Stimulated activated CD4-positive, alpha-beta T cell treated with anti-CD3 and anti-CD28 coated beads, TNF-alpha, amount 100 ng/mL, for 24 hours (primary cell): ENCODE measurements at regions not wholly inside any gene's neighbourhood (a gene's known extent, or its start where the extent isn't known, plus 50 kb on each side); places are given as distances from the start of the nearest gene placed in this dataset.
"Not testable (repeated sequence)": the region's sequence is repeated elsewhere in the genome, so short reads cannot be mapped to it uniquely, and the experiment has no call there.

Experiments used
- DNase-seq, 3 experiments: peaks; one replicate each; pipeline ENCODE4 v3.0.0-alpha.2; 2020; ENCODE audit warnings: low read depth in 3 of 3

GRCh38 chr1:78715181-78715661, 65.6 kb downstream of the IFI44 start:
- DNase-seq: no peak

- DNase-seq: no peak
Measured at GRCh38 chr1:78716186-78716585, 66.6 kb downstream of the IFI44 start.

- DNase-seq: no peak
Measured at GRCh38 chr1:78718566-78718965, 68.9 kb downstream of the IFI44 start.

- DNase-seq: no peak
Measured at GRCh38 chr1:78721136-78721535, 71.5 kb downstream of the IFI44 start.

- no peak for DNase-seq
Measured at GRCh38 chr1:78722105-78722504, 72.5 kb downstream of the IFI44 start.

- no peak for DNase-seq
Measured at GRCh38 chr1:78722521-78722920, 72.9 kb downstream of the IFI44 start.

GRCh38 chr1:78722947-78723346, 73.3 kb downstream of the IFI44 start:
- DNase-seq: no peak

GRCh38 chr1:78726686-78727085, 77.1 kb downstream of the IFI44 start:
- no peak for DNase-seq

GRCh38 chr1:78728359-78728758, 78.7 kb downstream of the IFI44 start:
- no peak for DNase-seq

GRCh38 chr1:78730054-78730453, 80.4 kb downstream of the IFI44 start:
- no peak for DNase-seq

GRCh38 chr1:78731674-78732073, 82.0 kb downstream of the IFI44 start:
- DNase-seq: no peak

GRCh38 chr1:78737241-78737640, 87.6 kb downstream of the IFI44 start:
- DNase-seq: no peak

- no peak for DNase-seq
Measured at GRCh38 chr1:78743626-78744025, 94.0 kb downstream of the IFI44 start.

GRCh38 chr1:78745111-78745510, 95.5 kb downstream of the IFI44 start:
- no peak for DNase-seq

GRCh38 chr1:78753679-78754078, 104.0 kb downstream of the IFI44 start:
- DNase-seq: not testable (repeated sequence)

- no peak for DNase-seq
Measured at GRCh38 chr1:78755986-78756385, 106.4 kb downstream of the IFI44 start.

- no peak for DNase-seq
Measured at GRCh38 chr1:78758506-78758905, 108.9 kb downstream of the IFI44 start.

- DNase-seq: no peak
Measured at GRCh38 chr1:78759881-78760280, 110.2 kb downstream of the IFI44 start.

- no peak for DNase-seq
Measured at GRCh38 chr1:78760858-78761257, 111.2 kb downstream of the IFI44 start.

- DNase-seq: no peak
Measured at GRCh38 chr1:78762113-78762512, 112.5 kb downstream of the IFI44 start.

- no peak for DNase-seq
Measured at GRCh38 chr1:78765489-78765888, 115.9 kb downstream of the IFI44 start.

- no peak for DNase-seq
Measured at GRCh38 chr1:78779831-78780230, 130.2 kb downstream of the IFI44 start.

GRCh38 chr1:78787544-78787943, 137.9 kb downstream of the IFI44 start:
- no peak for DNase-seq

GRCh38 chr1:78790174-78790573, 140.5 kb downstream of the IFI44 start:
- DNase-seq: no peak

GRCh38 chr1:78792756-78793155, 143.1 kb downstream of the IFI44 start:
- DNase-seq: no peak
